ENCODE measurements at regions not wholly inside any gene's neighbourhood (a gene's known extent, or its start where the extent isn't known, plus 50 kb on each side); places are given as distances from the start of the nearest gene placed in this dataset.

GRCh38 chr5:4087110-4087509, 491.5 kb downstream of the IRX1 start:
- TF ChIP-seq CTCF (IDR thresholded peaks at IDR 0.05; ENCODE audit: low read length) (no peak), EZH2phosphoT487 (IDR thresholded peaks at IDR 0.05; ENCODE audit: low read length) (no peak), EZH2 (optimal IDR thresholded peaks at IDR 0.05; ENCODE audit: low read depth, low read length) (no peak)

All from MM.1S (cell line).